GM12878 (cell line): ENCODE measurements at regions not wholly inside any gene's neighbourhood (a gene's known extent, or its start where the extent isn't known, plus 50 kb on each side); places are given as distances from the start of the nearest gene placed in this dataset.

ENCODE experiments used
- ATAC-seq: fragments of 200-7000 bp; cut with Tn5 transposase; 3 replicates; pipeline ENCODE4 v1.9.1; 2020; ENCODE audit warnings: mild to moderate bottlenecking, moderate library complexity
- BruUV-seq: library from RNA; stranded (reverse); fragments of 400-500 nt; replicated peaks from 2 replicates; lab custom pipeline; 2021; lab: Mats Ljungman, UMichigan
- CTCF ChIA-PET: fragments of 300-600 bp; sonication (Branson Sonifier 250); formaldehyde crosslinking; extraction: SDS; loops from one replicate; lab custom pipeline; 2021; ENCODE audit warnings: inconsistent platforms; lab: Yijun Ruan, JAX
- POLR2A ChIA-PET: fragments of 350-600 bp; formaldehyde crosslinking; extraction: SDS; loops from one replicate; lab custom pipeline; 2021; ENCODE audit warnings: inconsistent platforms; lab: Charles Lee
- RAD21 ChIA-PET: fragments of 300-600 bp; sonication (Branson Sonifier 250); formaldehyde crosslinking; loops from one replicate; lab custom pipeline; 2023; ENCODE audit warnings: antibody characterized with exemption; ENCODE audit not compliant: unreplicated experiment; lab: Charles Lee
- SMC1A ChIA-PET: fragments of 300-600 bp; sonication (Branson Sonifier 250); formaldehyde crosslinking; loops from one replicate; lab custom pipeline; 2023; ENCODE audit not compliant: unreplicated experiment, uncharacterized antibody; lab: Charles Lee
- DNase-seq: peaks from one replicate; pipeline ENCODE4 v3.0.0-alpha.2; 2011; ENCODE audit warnings: low read depth, low spot score
- FAIRE-seq: peaks from 3 replicates; lab custom pipeline; 2011; peaks lifted over from hg19 to GRCh38; lab: Jason Lieb, UNC
- H2AFZ ChIP-seq: 2 replicates; pipeline ENCODE4 v1.6.0; 2011; ENCODE audit warnings: low read depth, low read length, control low read depth; ENCODE audit not compliant: control insufficient read depth
- H3K27ac ChIP-seq: 2 replicates; pipeline ENCODE4 v1.5.1; 2011; ENCODE audit warnings: control low read depth; ENCODE audit not compliant: control insufficient read depth, insufficient read depth
- H3K27me3 ChIP-seq, 2 experiments: replicated peaks in 1 of 2; 2 replicates each; pipeline versions ENCODE4 v1.6.0 to v1.6.1; 2011; ENCODE audit warnings: low read length in 1 of 2; ENCODE audit not compliant: control insufficient read depth in 2 of 2, insufficient read depth in 2 of 2
- H3K36me3 ChIP-seq, 2 experiments: 2 replicates each; pipeline ENCODE4 v1.5.1; 2011; ENCODE audit warnings: low read length in 1 of 2; ENCODE audit not compliant: control insufficient read depth in 2 of 2, insufficient read depth in 2 of 2
- H3K4me1 ChIP-seq: 2 replicates; pipeline ENCODE4 v1.6.1; 2011; ENCODE audit warnings: mild to moderate bottlenecking, low read length, moderate library complexity, mixed read lengths; ENCODE audit not compliant: control insufficient read depth, insufficient read depth
- H3K4me2 ChIP-seq: 2 replicates; pipeline ENCODE4 v1.6.0; 2011; ENCODE audit warnings: control low read depth; ENCODE audit not compliant: control insufficient read depth, insufficient read depth
- H3K4me3 ChIP-seq: fragments of 200-600 bp; sonication (generic); 2 replicates; pipeline ENCODE4 v1.5.1; 2016
- H3K79me2 ChIP-seq: 2 replicates; pipeline ENCODE4 v1.6.0; 2011; ENCODE audit warnings: low read length; ENCODE audit not compliant: control insufficient read depth, insufficient read depth
- H3K9ac ChIP-seq: 2 replicates; pipeline ENCODE4 v1.8.0; 2011; ENCODE audit warnings: low read length, control low read depth, mixed read lengths; ENCODE audit not compliant: control insufficient read depth, insufficient read depth
- H3K9me3 ChIP-seq: replicated peaks from 3 replicates; pipeline ENCODE4 v1.5.1; 2011; ENCODE audit warnings: mild to moderate bottlenecking, low read length; ENCODE audit not compliant: control insufficient read depth, insufficient read depth
- H4K20me1 ChIP-seq: 2 replicates; pipeline ENCODE4 v1.6.0; 2011; ENCODE audit not compliant: control insufficient read depth, insufficient read depth
- ATF7 ChIP-seq: fragments of 450-650 bp; IDR thresholded peaks from 2 replicates; pipeline ENCODE4 v1.6.1; 2016; ENCODE audit warnings: low read depth, mild to moderate bottlenecking
- CEBPB ChIP-seq, 2 experiments: fragments of 150-350 bp in 1 of 2; IDR thresholded peaks; 2 replicates each; pipeline ENCODE4 v1.6.1; 2012 to 2014; ENCODE audit warnings: low read depth in 2 of 2, low read length in 2 of 2, borderline replicate concordance in 1 of 2, inconsistent platforms in 1 of 2
- JUND ChIP-seq: IDR thresholded peaks from 2 replicates; pipeline ENCODE4 v1.6.1; 2012; ENCODE audit warnings: low read depth, mild to moderate bottlenecking, low read length, improper control_type of control experiment, moderate library complexity
- RUNX3 ChIP-seq: IDR thresholded peaks from 2 replicates; pipeline ENCODE4 v1.6.1; 2012; ENCODE audit warnings: low read length, inconsistent platforms
- SIX5 ChIP-seq: IDR thresholded peaks from 2 replicates; pipeline ENCODE4 v1.6.1; 2011; ENCODE audit warnings: mild to moderate bottlenecking, low read depth, low read length, moderate library complexity; ENCODE audit not compliant: severe bottlenecking
- SP1 ChIP-seq: IDR thresholded peaks from one replicate; pipeline ENCODE4 v1.6.1; 2011; ENCODE audit warnings: low read depth, low read length
- SRF ChIP-seq, 2 experiments: IDR thresholded peaks; 2 replicates each; pipeline ENCODE4 v1.6.1; 2011; ENCODE audit warnings: low read depth in 2 of 2, low read length in 2 of 2, mild to moderate bottlenecking in 1 of 2, moderate library complexity in 1 of 2
- ZNF207 ChIP-seq: fragments of 450-650 bp; IDR thresholded peaks from 2 replicates; pipeline ENCODE4 v1.6.1; 2014; ENCODE audit warnings: antibody characterized with exemption, mild to moderate bottlenecking, borderline replicate concordance
- ZNF217 ChIP-seq: fragments of 450-650 bp; IDR thresholded peaks from 2 replicates; pipeline ENCODE4 v1.6.1; 2017; ENCODE audit warnings: antibody characterized with exemption, mild to moderate bottlenecking
- WGBS: methylation state at CpG from one replicate; pipeline ENCODE4 v1.1.6; 2016; ENCODE audit warnings: low lambda C conversion rate; ENCODE audit not compliant: insufficient replicate concordance, insufficient coverage; ENCODE audit errors: missing lambda C conversion rate; 5-methylcytosine and 5-hydroxymethylcytosine counted together
- in situ Hi-C: fragments of 300-500 bp; cut with MboI; formaldehyde crosslinking; loops from 9 replicates; pipeline ENCODE4 v1.14.3; 2018; ENCODE audit warnings: mixed read lengths
- intact Hi-C: fragments of 100-400 bp; cut with micrococcal nuclease; formaldehyde crosslinking; loops from one replicate; pipeline ENCODE4 v1.14.2; 2022; ENCODE audit not compliant: unreplicated experiment
- TF ChIP-seq, protein P1 (sequence below): IDR thresholded peaks from 2 replicates; pipeline ENCODE4 v1.6.1; 2012; ENCODE audit warnings: improper control_type of control experiment, low read depth, low read length; ENCODE audit not compliant: insufficient replicate concordance
- TF ChIP-seq, protein P2 (sequence below): fragments of 450-650 bp; conservative IDR thresholded peaks from 2 replicates; pipeline ENCODE4 v1.6.1; 2017; ENCODE audit warnings: mild to moderate bottlenecking, moderate library complexity

DNA sequence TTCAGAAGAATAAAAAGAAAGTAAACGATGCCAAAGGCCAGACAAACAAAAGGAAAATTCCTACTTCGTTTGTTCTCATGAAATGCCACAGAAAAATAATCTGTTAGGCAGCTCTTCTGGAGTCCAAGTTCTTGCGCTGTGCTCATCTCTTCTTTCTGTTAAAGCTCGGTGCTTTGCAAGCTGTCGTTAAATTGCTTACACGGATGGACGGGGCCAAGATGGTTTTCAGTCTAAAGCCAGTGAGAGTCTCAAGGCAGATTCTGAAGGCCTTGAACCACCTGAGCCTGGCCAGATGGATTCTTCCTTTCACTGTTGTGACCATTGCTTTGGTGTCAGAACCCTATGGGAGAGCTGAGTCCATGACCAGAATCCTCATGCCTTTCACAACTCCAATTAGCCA lies 97.6 kb upstream of the RMDN2 start (continued):
- TF ChIP-seq SRF (IDR thresholded peaks at IDR 0.05; ENCODE audit: low read depth in 2 of 2, low read length in 2 of 2) (no peak), CEBPB (IDR thresholded peaks at IDR 0.05; ENCODE audit: borderline replicate concordance in 1 of 2, low read depth in 2 of 2, low read length in 2 of 2) (no peak), JUND (no peak)
- TF ChIP-seq, all 136 proteins: peak for 0

DNA sequence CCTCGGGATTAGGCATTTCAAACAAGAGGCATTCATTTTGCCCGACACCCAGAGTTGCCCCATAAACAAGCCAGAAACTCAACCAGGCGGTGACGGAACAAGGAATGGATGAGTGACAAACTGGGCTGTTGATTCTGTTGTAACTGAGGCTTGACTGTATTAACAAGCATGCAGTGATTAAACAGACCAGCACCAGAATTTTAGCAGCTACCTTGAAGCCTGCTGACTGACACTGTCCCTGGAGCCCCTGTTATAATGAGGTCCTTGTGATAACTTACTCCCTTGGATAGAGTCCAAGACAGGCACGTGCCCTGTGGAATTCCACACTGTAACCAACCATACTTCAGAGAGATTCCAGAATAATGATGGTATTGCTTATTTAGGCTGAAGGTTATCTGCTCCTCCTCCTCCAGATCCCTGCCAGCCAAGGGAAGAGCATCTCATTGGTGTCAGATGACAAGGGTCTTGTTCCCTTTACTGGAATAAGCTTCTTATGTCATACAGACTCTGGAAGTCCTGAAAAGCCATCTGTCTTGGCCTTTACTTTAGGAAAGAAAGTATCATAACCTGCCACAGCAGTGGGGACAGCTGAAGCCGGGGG lies 97.1 kb upstream of the RMDN2 start:
- in situ Hi-C loops, result no loop called here
- H3K9ac ChIP-seq, result no peak overlapping the region
- SMC1A ChIA-PET, result interaction anchor here (0.7 to 14.3 kb wide), 8 partner anchors 10 to 451 kb away, joined by 3 to 351 read pairs (median 4); no protein-coding TSS in a partner anchor

More for the DNA sequence above, 97.1 kb upstream of the RMDN2 start:
- FAIRE-seq (no peak), ATAC-seq (no peak), DNase-seq (no peak)
- no peak for TF ChIP-seq SIX5
- no peak for TF ChIP-seq ATF7
- TF ChIP-seq, protein P1, sequence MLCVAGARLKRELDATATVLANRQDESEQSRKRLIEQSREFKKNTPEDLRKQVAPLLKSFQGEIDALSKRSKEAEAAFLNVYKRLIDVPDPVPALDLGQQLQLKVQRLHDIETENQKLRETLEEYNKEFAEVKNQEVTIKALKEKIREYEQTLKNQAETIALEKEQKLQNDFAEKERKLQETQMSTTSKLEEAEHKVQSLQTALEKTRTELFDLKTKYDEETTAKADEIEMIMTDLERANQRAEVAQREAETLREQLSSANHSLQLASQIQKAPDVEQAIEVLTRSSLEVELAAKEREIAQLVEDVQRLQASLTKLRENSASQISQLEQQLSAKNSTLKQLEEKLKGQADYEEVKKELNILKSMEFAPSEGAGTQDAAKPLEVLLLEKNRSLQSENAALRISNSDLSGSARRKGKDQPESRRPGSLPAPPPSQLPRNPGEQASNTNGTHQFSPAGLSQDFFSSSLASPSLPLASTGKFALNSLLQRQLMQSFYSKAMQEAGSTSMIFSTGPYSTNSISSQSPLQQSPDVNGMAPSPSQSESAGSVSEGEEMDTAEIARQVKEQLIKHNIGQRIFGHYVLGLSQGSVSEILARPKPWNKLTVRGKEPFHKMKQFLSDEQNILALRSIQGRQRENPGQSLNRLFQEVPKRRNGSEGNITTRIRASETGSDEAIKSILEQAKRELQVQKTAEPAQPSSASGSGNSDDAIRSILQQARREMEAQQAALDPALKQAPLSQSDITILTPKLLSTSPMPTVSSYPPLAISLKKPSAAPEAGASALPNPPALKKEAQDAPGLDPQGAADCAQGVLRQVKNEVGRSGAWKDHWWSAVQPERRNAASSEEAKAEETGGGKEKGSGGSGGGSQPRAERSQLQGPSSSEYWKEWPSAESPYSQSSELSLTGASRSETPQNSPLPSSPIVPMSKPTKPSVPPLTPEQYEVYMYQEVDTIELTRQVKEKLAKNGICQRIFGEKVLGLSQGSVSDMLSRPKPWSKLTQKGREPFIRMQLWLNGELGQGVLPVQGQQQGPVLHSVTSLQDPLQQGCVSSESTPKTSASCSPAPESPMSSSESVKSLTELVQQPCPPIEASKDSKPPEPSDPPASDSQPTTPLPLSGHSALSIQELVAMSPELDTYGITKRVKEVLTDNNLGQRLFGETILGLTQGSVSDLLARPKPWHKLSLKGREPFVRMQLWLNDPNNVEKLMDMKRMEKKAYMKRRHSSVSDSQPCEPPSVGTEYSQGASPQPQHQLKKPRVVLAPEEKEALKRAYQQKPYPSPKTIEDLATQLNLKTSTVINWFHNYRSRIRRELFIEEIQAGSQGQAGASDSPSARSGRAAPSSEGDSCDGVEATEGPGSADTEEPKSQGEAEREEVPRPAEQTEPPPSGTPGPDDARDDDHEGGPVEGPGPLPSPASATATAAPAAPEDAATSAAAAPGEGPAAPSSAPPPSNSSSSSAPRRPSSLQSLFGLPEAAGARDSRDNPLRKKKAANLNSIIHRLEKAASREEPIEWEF, result no peak
- no peak for TF ChIP-seq SP1
- TF ChIP-seq ZNF217, result no peak
- TF ChIP-seq, protein P2, sequence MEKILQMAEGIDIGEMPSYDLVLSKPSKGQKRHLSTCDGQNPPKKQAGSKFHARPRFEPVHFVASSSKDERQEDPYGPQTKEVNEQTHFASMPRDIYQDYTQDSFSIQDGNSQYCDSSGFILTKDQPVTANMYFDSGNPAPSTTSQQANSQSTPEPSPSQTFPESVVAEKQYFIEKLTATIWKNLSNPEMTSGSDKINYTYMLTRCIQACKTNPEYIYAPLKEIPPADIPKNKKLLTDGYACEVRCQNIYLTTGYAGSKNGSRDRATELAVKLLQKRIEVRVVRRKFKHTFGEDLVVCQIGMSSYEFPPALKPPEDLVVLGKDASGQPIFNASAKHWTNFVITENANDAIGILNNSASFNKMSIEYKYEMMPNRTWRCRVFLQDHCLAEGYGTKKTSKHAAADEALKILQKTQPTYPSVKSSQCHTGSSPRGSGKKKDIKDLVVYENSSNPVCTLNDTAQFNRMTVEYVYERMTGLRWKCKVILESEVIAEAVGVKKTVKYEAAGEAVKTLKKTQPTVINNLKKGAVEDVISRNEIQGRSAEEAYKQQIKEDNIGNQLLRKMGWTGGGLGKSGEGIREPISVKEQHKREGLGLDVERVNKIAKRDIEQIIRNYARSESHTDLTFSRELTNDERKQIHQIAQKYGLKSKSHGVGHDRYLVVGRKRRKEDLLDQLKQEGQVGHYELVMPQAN, result no peak
- TF ChIP-seq ZNF207, result no peak
- TF ChIP-seq RUNX3, result no peak
- Histone ChIP-seq H3K9me3 (no peaks in the 10 kb centered on the region), H3K4me1 (peaks cover under 1% of the 10 kb centered on the region), H3K4me2 (no peak overlapping the region), H3K79me2 (no peaks in the 10 kb centered on the region), H3K27me3 (no peaks in the 10 kb centered on the region), H2AFZ (no peak overlapping the region), H3K36me3 (no peaks in the 10 kb centered on the region), H3K27ac (no peak overlapping the region), H4K20me1 (no peaks in the 10 kb centered on the region), H3K4me3 (no peak overlapping the region)
- intact Hi-C loops, result no loop called here
- CTCF ChIA-PET, result interaction anchor here (3.8 to 19.7 kb wide), 3 partner anchors 48 to 432 kb away, joined by 26 to 330 read pairs (median 312); no protein-coding TSS in a partner anchor
- POLR2A ChIA-PET, result no interaction called here
- BruUV-seq, result no TSS peak
- WGBS, result 68% methylated on average over 6 of the region's 6 CpGs
- RAD21 ChIA-PET, result interaction anchor here (1.0 to 12.6 kb wide), 3 partner anchors 50 to 432 kb away, joined by 3 to 291 read pairs (median 3); no protein-coding TSS in a partner anchor
